Loucy (cell line): ENCODE measurements at regions not wholly inside any gene's neighbourhood (a gene's known extent, or its start where the extent isn't known, plus 50 kb on each side); places are given as distances from the start of the nearest gene placed in this dataset.

Experiments used
- CTCF ChIP-seq: fragments of 200-600 bp; sonication (generic); conservative IDR thresholded peaks from 2 replicates; pipeline ENCODE4 v1.5.1; 2014; ENCODE audit warnings: mild to moderate bottlenecking, antibody characterized with exemption, low read length
- EZH2phosphoT487 ChIP-seq: fragments of 200-600 bp; IDR thresholded peaks from 2 replicates; pipeline ENCODE4 v1.6.1; 2018; ENCODE audit warnings: antibody characterized with exemption, mild to moderate bottlenecking, moderate library complexity, borderline replicate concordance

DNA sequence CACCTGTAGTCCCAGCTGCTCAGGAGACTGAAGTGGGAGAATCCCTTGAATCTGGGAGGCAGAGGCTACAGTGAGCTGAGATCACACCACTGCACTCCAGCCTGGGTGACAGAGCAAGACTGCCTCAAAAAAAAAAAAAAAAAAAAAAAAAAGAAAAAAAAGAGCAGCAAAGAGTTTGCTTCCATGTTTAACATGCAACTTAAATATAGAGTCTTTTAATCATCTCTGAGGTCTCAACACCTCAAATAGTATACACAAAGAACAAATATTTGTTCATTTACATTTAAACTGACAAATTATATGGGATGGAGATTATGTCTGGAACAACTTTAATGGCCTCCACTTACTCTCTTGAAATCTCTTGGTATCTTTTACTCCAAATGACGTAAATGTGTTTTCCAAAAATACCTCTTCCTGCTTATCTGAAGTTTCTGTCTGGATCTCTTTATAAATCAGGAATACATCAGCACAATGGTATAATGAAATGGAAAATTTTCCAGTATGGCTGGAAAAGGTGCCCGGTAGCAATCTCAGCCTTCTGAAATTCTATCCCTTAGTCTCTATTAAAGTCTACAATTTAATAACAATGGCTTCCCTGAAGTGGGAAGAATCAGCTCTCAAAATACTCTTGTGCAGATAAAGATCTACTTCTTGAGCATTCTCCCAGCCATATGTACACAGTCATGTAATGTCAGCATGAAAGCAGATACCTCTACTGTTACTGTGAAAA is 258.5 kb downstream of the OMA1 start:
- TF ChIP-seq CTCF (no peak), EZH2phosphoT487 (no peak)
